ENCODE measurements at regions not wholly inside any gene's neighbourhood (a gene's known extent, or its start where the extent isn't known, plus 50 kb on each side); places are given as distances from the start of the nearest gene placed in this dataset.
"Not testable (repeated sequence)": the region's sequence is repeated elsewhere in the genome, so short reads cannot be mapped to it uniquely, and the experiment has no call there.

- no peak for TF ChIP-seq EZH2 (IDR thresholded peaks at IDR 0.05)
- TF ChIP-seq POLR2AphosphoS5 (IDR thresholded peaks at IDR 0.05; ENCODE audit: borderline replicate concordance, low read depth, low read length): no peak
- TF ChIP-seq FOXP2 (optimal IDR thresholded peaks at IDR 0.05; ENCODE audit: control extremely low read depth, extremely low read length, insufficient read depth): no peak
- Histone ChIP-seq H3K27ac (no peak overlapping the region), H3K9ac (ENCODE audit: insufficient read length) (no peak overlapping the region), H3K36me3 (ENCODE audit: insufficient read depth, low read length) (no peaks in the 10 kb centered on the region), H3K4me3 (no peak overlapping the region), H3K9me3 (ENCODE audit: low read depth, low read length) (no peaks in the 10 kb centered on the region)
- no peak for DNase-seq (ENCODE audit: low read depth, low spot score)
Measured at GRCh38 chr1:90864681-90865080, 147.6 kb upstream of the BARHL2 start.

GRCh38 chr1:90862782-90863181 is 145.7 kb upstream of the BARHL2 start:
- no peak overlapping the region for H3K27ac ChIP-seq
- TF ChIP-seq EZH2 (IDR thresholded peaks at IDR 0.05): no peak
- no peak for TF ChIP-seq POLR2AphosphoS5 (IDR thresholded peaks at IDR 0.05; ENCODE audit: borderline replicate concordance, low read depth, low read length)
- TF ChIP-seq FOXP2 (optimal IDR thresholded peaks at IDR 0.05; ENCODE audit: control extremely low read depth, extremely low read length, insufficient read depth): no peak
- DNase-seq (ENCODE audit: low read depth, low spot score): no peak
- no peak overlapping the region for H3K4me3 ChIP-seq
- H3K9ac ChIP-seq (ENCODE audit: insufficient read length): no peak overlapping the region
- no peaks in the 10 kb centered on the region for H3K36me3 ChIP-seq (ENCODE audit: insufficient read depth, low read length)
- no peaks in the 10 kb centered on the region for H3K9me3 ChIP-seq (ENCODE audit: low read depth, low read length)

- not testable (repeated sequence) for H3K36me3 ChIP-seq (ENCODE audit: insufficient read depth, low read length); DNase-seq (ENCODE audit: low read depth, low spot score); H3K4me3 ChIP-seq; H3K27ac ChIP-seq; H3K9me3 ChIP-seq (ENCODE audit: low read depth, low read length); H3K9ac ChIP-seq (ENCODE audit: insufficient read length)
Measured at GRCh38 chr1:90861421-90861820, 144.3 kb upstream of the BARHL2 start.

GRCh38 chr1:90856463-90857007 is 139.4 kb upstream of the BARHL2 start:
- H3K36me3 ChIP-seq (ENCODE audit: insufficient read depth, low read length): no peaks in the 10 kb centered on the region
- TF ChIP-seq POLR2AphosphoS5 (IDR thresholded peaks at IDR 0.05; ENCODE audit: borderline replicate concordance, low read depth, low read length) (no peak), EZH2 (IDR thresholded peaks at IDR 0.05) (no peak), FOXP2 (optimal IDR thresholded peaks at IDR 0.05; ENCODE audit: control extremely low read depth, extremely low read length, insufficient read depth) (no peak)

GRCh38 chr1:90854397-90854924 is 137.4 kb upstream of the BARHL2 start:
- Histone ChIP-seq H3K27ac (no peak overlapping the region), H3K36me3 (ENCODE audit: insufficient read depth, low read length) (no peaks in the 10 kb centered on the region), H3K4me3 (no peak overlapping the region), H3K9ac (ENCODE audit: insufficient read length) (no peak overlapping the region), H3K9me3 (ENCODE audit: low read depth, low read length) (no peaks in the 10 kb centered on the region)
- TF ChIP-seq POLR2AphosphoS5 (IDR thresholded peaks at IDR 0.05; ENCODE audit: borderline replicate concordance, low read depth, low read length) (no peak), EZH2 (IDR thresholded peaks at IDR 0.05) (no peak), FOXP2 (optimal IDR thresholded peaks at IDR 0.05; ENCODE audit: control extremely low read depth, extremely low read length, insufficient read depth) (no peak)
- no peak for DNase-seq (ENCODE audit: low read depth, low spot score)

More at GRCh38 chr1:90856463-90857007, 139.4 kb upstream of the BARHL2 start:
- DNase-seq (ENCODE audit: low read depth, low spot score): no peak
- Histone ChIP-seq H3K9me3 (ENCODE audit: low read depth, low read length) (no peaks in the 10 kb centered on the region), H3K4me3 (no peak overlapping the region), H3K27ac (no peak overlapping the region), H3K9ac (ENCODE audit: insufficient read length) (no peak overlapping the region)

GRCh38 chr1:90851711-90852050 is 134.6 kb upstream of the BARHL2 start:
- no peak for TF ChIP-seq FOXP2 (optimal IDR thresholded peaks at IDR 0.05; ENCODE audit: control extremely low read depth, extremely low read length, insufficient read depth)
- no peak for TF ChIP-seq EZH2 (IDR thresholded peaks at IDR 0.05)
- TF ChIP-seq POLR2AphosphoS5 (IDR thresholded peaks at IDR 0.05; ENCODE audit: borderline replicate concordance, low read depth, low read length): no peak
- DNase-seq (ENCODE audit: low read depth, low spot score): no peak
- H3K27ac ChIP-seq: no peak overlapping the region
- peak overlapping the region; percentile 98 for H3K4me3 ChIP-seq
- H3K9ac ChIP-seq (ENCODE audit: insufficient read length): peak overlapping the region; percentile 50
- no peaks in the 10 kb centered on the region for H3K9me3 ChIP-seq (ENCODE audit: low read depth, low read length)
- no peaks in the 10 kb centered on the region for H3K36me3 ChIP-seq (ENCODE audit: insufficient read depth, low read length)

- Histone ChIP-seq H3K36me3 (ENCODE audit: insufficient read depth, low read length) (no peaks in the 10 kb centered on the region), H3K9ac (ENCODE audit: insufficient read length) (peak overlapping the region; percentile 91), H3K27ac (no peak overlapping the region), H3K4me3 (peak overlapping the region; percentile 98), H3K9me3 (ENCODE audit: low read depth, low read length) (no peaks in the 10 kb centered on the region)
- DNase-seq (ENCODE audit: low read depth, low spot score): no peak
- peak; percentile 72; the same call in 1 of the 2 replicates for TF ChIP-seq POLR2AphosphoS5 (IDR thresholded peaks at IDR 0.05; ENCODE audit: borderline replicate concordance, low read depth, low read length)
- TF ChIP-seq FOXP2 (optimal IDR thresholded peaks at IDR 0.05; ENCODE audit: control extremely low read depth, extremely low read length, insufficient read depth): no peak
- no peak for TF ChIP-seq EZH2 (IDR thresholded peaks at IDR 0.05)
Measured at GRCh38 chr1:90850898-90851710, 134.0 kb upstream of the BARHL2 start.

GRCh38 chr1:90850181-90850897 is 133.2 kb upstream of the BARHL2 start:
- no peaks in the 10 kb centered on the region for H3K36me3 ChIP-seq (ENCODE audit: insufficient read depth, low read length)
- peak overlapping the region; percentile 98 for H3K4me3 ChIP-seq
- H3K9me3 ChIP-seq (ENCODE audit: low read depth, low read length): no peaks in the 10 kb centered on the region
- H3K9ac ChIP-seq (ENCODE audit: insufficient read length): peak overlapping the region; percentile 91
- no peak for DNase-seq (ENCODE audit: low read depth, low spot score)
- no peak for TF ChIP-seq FOXP2 (optimal IDR thresholded peaks at IDR 0.05; ENCODE audit: control extremely low read depth, extremely low read length, insufficient read depth)
- no peak for TF ChIP-seq EZH2 (IDR thresholded peaks at IDR 0.05)
- TF ChIP-seq POLR2AphosphoS5 (IDR thresholded peaks at IDR 0.05; ENCODE audit: borderline replicate concordance, low read depth, low read length): no peak
- no peak overlapping the region for H3K27ac ChIP-seq
